ENCODE measurements at regions not wholly inside any gene's neighbourhood (a gene's known extent, or its start where the extent isn't known, plus 50 kb on each side); places are given as distances from the start of the nearest gene placed in this dataset.

GRCh38 chr10:7028809-7029166 is 382.0 kb downstream of the SFMBT2 start:
- Histone ChIP-seq H3K27ac (no peak overlapping the region), H3K4me2 (no peak overlapping the region), H3F3A (ENCODE audit: low read depth) (no peaks in the 10 kb centered on the region), H3K79me2 (ENCODE audit: low read depth) (no peaks in the 10 kb centered on the region), H3K9me3 (ENCODE audit: low read depth) (no peaks in the 10 kb centered on the region), H2AFZ (replicated peaks) (peak overlapping the region; percentile 34), H3K9ac (no peak overlapping the region), H3K4me1 (no peaks in the 10 kb centered on the region), H4K20me1 (ENCODE audit: low read depth) (no peaks in the 10 kb centered on the region), H3K4me3 (no peak overlapping the region), H3K27me3 (no peaks in the 10 kb centered on the region), H3K36me3 (no peaks in the 10 kb centered on the region)
- no peak for DNase-seq (ENCODE audit: low spot score)
- Mint-ChIP-seq H3K27me3 (ENCODE audit: insufficient read depth, low read depth) (peaks cover 2% of the 10 kb centered on the region), H3K4me3 (no peak overlapping the region), H3K4me1 (no peaks in the 10 kb centered on the region), H3K36me3 (no peaks in the 10 kb centered on the region), H3K27ac (no peak overlapping the region), H3K9me3 (peaks cover 4% of the 10 kb centered on the region)
- TF ChIP-seq EZH2 (IDR thresholded peaks at IDR 0.05) = no peak
- TF ChIP-seq CTCF (IDR thresholded peaks at IDR 0.05) = no peak
- TF ChIP-seq EZH2phosphoT487 (IDR thresholded peaks at IDR 0.05) = no peak

DNA sequence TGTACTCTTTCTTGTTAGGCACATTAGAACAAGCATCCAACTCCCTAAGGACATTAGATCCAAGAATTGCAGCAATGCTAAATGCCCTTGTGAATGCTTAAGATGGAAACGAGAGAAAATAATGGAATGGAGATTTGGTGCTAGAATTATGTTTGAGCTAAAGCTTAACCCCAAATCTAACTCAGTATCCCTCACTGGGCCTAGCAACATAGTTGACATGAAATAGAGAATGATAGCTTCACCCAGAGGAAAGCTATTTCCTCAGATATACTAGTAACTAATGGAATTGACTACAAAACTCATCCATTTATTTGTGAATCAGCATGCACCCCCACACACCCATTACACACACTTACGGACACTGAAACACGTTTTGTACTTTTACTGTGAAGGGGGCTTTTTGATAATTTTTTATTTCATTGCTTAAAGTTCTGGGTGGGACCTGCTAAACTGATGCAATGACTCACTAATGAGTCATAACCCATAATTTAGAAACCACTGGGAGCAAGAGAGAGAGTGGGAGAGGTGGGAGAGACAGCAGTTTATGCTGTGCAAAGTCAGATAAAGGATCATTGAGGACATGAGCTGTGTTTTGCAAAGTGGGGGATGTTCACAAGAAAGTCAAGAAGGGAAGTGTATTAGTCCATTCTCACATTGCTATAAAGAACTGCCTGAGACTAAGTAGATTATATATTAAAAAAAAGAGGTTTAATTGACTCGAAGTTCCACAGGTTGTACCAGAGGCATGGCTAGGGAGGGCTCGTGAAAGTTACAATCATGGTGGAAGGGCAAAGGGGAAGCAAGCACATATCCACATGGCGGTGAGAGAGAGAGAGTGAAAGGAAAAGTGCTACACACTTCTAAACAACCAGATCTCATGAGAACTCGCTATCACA is 382.7 kb downstream of the SFMBT2 start:
- Histone ChIP-seq H3K36me3 (no peaks in the 10 kb centered on the region), H3K4me2 (no peak overlapping the region), H3K27me3 (no peaks in the 10 kb centered on the region), H3K27ac (no peak overlapping the region), H2AFZ (replicated peaks) (no peak overlapping the region), H3F3A (ENCODE audit: low read depth) (no peaks in the 10 kb centered on the region), H3K4me1 (no peaks in the 10 kb centered on the region), H4K20me1 (ENCODE audit: low read depth) (no peaks in the 10 kb centered on the region), H3K9me3 (ENCODE audit: low read depth) (no peaks in the 10 kb centered on the region), H3K9ac (no peak overlapping the region), H3K4me3 (no peak overlapping the region), H3K79me2 (ENCODE audit: low read depth) (no peaks in the 10 kb centered on the region)
- no peak for TF ChIP-seq EZH2phosphoT487 (IDR thresholded peaks at IDR 0.05)
- TF ChIP-seq CTCF (IDR thresholded peaks at IDR 0.05) = no peak
- TF ChIP-seq EZH2 (IDR thresholded peaks at IDR 0.05) = no peak
- no peak overlapping the region for H3K27ac Mint-ChIP-seq
- H3K4me1 Mint-ChIP-seq = no peaks in the 10 kb centered on the region
- H3K36me3 Mint-ChIP-seq = no peaks in the 10 kb centered on the region
- no peak overlapping the region for H3K4me3 Mint-ChIP-seq
- peaks cover 4% of the 10 kb centered on the region for H3K9me3 Mint-ChIP-seq
- peaks cover 2% of the 10 kb centered on the region for H3K27me3 Mint-ChIP-seq (ENCODE audit: insufficient read depth, low read depth)
- no peak for DNase-seq (ENCODE audit: low spot score)

- H3K9ac ChIP-seq = no peak overlapping the region
- no peaks in the 10 kb centered on the region for H3F3A ChIP-seq (ENCODE audit: low read depth)
- H3K4me2 ChIP-seq = no peak overlapping the region
- DNase-seq (ENCODE audit: low spot score) = no peak
- no peaks in the 10 kb centered on the region for H3K4me1 ChIP-seq
- Mint-ChIP-seq H3K4me1 (no peaks in the 10 kb centered on the region), H3K27me3 (ENCODE audit: insufficient read depth, low read depth) (peaks cover 2% of the 10 kb centered on the region), H3K27ac (no peak overlapping the region), H3K4me3 (no peak overlapping the region), H3K9me3 (peaks cover 6% of the 10 kb centered on the region), H3K36me3 (no peaks in the 10 kb centered on the region)
- no peak overlapping the region for H3K4me3 ChIP-seq
- no peaks in the 10 kb centered on the region for H3K9me3 ChIP-seq (ENCODE audit: low read depth)
- H2AFZ ChIP-seq (replicated peaks) = no peak overlapping the region
- H3K27me3 ChIP-seq = no peaks in the 10 kb centered on the region
- H3K36me3 ChIP-seq = no peaks in the 10 kb centered on the region
- TF ChIP-seq EZH2phosphoT487 (IDR thresholded peaks at IDR 0.05) (no peak), EZH2 (IDR thresholded peaks at IDR 0.05) (no peak), CTCF (IDR thresholded peaks at IDR 0.05) (no peak)
- H3K27ac ChIP-seq = no peak overlapping the region
- no peaks in the 10 kb centered on the region for H4K20me1 ChIP-seq (ENCODE audit: low read depth)
- H3K79me2 ChIP-seq (ENCODE audit: low read depth) = no peaks in the 10 kb centered on the region
Observed at GRCh38 chr10:7027237-7027912, 383.5 kb downstream of the SFMBT2 start.

All from neural progenitor cell (in vitro differentiated cells).